NB4 (cell line): ENCODE measurements at regions not wholly inside any gene's neighbourhood (a gene's known extent, or its start where the extent isn't known, plus 50 kb on each side); places are given as distances from the start of the nearest gene placed in this dataset.

Experiments used
- CTCF ChIP-seq: IDR thresholded peaks from one replicate; pipeline ENCODE4 v1.5.1; 2012; ENCODE audit warnings: low read depth, low read length
- MAX ChIP-seq: IDR thresholded peaks from 2 replicates; pipeline ENCODE4 v1.6.1; 2011; ENCODE audit warnings: low read depth, low read length
- MYC ChIP-seq: IDR thresholded peaks from 2 replicates; pipeline ENCODE4 v1.6.1; 2011; ENCODE audit warnings: low read depth, low read length
- POLR2A ChIP-seq: IDR thresholded peaks from 2 replicates; pipeline ENCODE4 v1.6.1; 2011; ENCODE audit warnings: mild to moderate bottlenecking; ENCODE audit not compliant: insufficient read length; ENCODE audit errors: extremely low read depth

DNA sequence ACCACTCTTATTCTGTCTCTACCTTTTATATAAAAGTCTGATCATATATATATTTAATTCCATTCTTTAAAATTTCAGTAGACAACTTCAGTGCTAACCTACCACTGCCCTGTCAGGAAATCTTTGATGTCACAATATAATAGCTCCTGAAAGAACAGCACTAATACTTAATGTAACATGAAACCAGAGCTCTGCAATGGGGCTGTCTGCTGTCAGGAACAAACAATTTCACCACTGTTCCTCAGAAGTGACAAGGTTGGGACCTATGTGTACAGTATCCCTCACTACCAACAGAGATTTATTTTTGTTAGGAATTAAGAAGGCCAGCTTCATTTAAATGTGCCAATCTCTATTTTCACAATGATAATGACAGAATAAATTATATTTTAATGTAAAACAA, 165.5 kb upstream of the C11orf58 start:
- TF ChIP-seq CTCF, result no peak
- TF ChIP-seq POLR2A, result no peak
- TF ChIP-seq MAX, result no peak
- no peak for TF ChIP-seq MYC
